Uterus (tissue), 2 donors: ENCODE measurements at regions not wholly inside any gene's neighbourhood (a gene's known extent, or its start where the extent isn't known, plus 50 kb on each side); places are given as distances from the start of the nearest gene placed in this dataset.

Source experiments
- CTCF ChIP-seq, 4 experiments: fragments of 200-600 bp in 2 of 4; fragments of 450-650 bp in 2 of 4; sonication (generic) in 2 of 4; IDR thresholded peaks; one replicate each; pipeline ENCODE4 v1.5.1; 2016 to 2019; ENCODE audit warnings: antibody characterized with exemption in 4 of 4, mild to moderate bottlenecking in 2 of 4, moderate library complexity in 1 of 4
- POLR2A ChIP-seq, 2 donors: fragments of 450-650 bp; IDR thresholded peaks; one replicate each; pipeline ENCODE4 v1.6.1; 2016; ENCODE audit warnings: antibody characterized with exemption in 2 of 2, mild to moderate bottlenecking in 1 of 2, moderate library complexity in 1 of 2

- TF ChIP-seq CTCF (IDR thresholded peaks at IDR 0.05): no peak
- no peak for TF ChIP-seq POLR2A (IDR thresholded peaks at IDR 0.05)
Observed at GRCh38 chr4:32226204-32226603, 1506.0 kb downstream of the PCDH7 start.
